ENCODE measurements at regions not wholly inside any gene's neighbourhood (a gene's known extent, or its start where the extent isn't known, plus 50 kb on each side); places are given as distances from the start of the nearest gene placed in this dataset.

DNA sequence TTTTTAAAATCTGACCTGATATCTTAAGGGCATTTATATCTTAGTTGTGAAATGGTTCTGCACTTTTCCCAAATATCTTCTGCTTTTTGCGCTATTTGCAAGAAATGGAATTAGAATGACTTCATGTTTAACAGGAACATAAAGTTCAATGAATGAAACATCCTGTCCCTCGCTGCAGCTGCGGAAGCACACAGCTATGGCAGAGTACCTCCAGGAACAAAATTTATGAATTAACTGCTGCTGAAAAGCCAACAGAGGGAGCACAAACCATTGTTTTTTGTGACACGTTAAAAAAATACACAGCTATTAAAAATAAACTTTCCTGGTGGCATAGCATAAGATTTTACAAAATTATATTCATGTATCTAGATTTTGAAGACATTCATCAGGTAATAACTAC is 404.4 kb upstream of the MDFIC2 start:
- TF ChIP-seq POLR2AphosphoS5 (IDR thresholded peaks at IDR 0.05; ENCODE audit: insufficient read depth, low read depth, low read length) (no peak), CTCF (IDR thresholded peaks at IDR 0.05; ENCODE audit: extremely low read depth in 1 of 2, insufficient read depth in 1 of 2, low read depth in 1 of 2, low read length in 2 of 2) (peak; percentile 17 to 46), POLR2A (IDR thresholded peaks at IDR 0.05; ENCODE audit: low read depth, low read length) (no peak), MYC (IDR thresholded peaks at IDR 0.05; ENCODE audit: low read depth, low read length) (no peak), FOS (IDR thresholded peaks at IDR 0.05; ENCODE audit: borderline replicate concordance, insufficient read depth, low read length) (no peak)
- TF ChIP-seq, protein P1, sequence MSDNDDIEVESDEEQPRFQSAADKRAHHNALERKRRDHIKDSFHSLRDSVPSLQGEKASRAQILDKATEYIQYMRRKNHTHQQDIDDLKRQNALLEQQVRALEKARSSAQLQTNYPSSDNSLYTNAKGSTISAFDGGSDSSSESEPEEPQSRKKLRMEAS (IDR thresholded peaks at IDR 0.05; ENCODE audit: insufficient read depth, insufficient read length), result no peak

Data from endothelial cell of umbilical vein (primary cell).